ENCODE measurements at regions not wholly inside any gene's neighbourhood (a gene's known extent, or its start where the extent isn't known, plus 50 kb on each side); places are given as distances from the start of the nearest gene placed in this dataset.

GRCh38 chr4:155442267-155443105 lies 65.7 kb upstream of the MAP9 start:
- TF ChIP-seq, protein P1, sequence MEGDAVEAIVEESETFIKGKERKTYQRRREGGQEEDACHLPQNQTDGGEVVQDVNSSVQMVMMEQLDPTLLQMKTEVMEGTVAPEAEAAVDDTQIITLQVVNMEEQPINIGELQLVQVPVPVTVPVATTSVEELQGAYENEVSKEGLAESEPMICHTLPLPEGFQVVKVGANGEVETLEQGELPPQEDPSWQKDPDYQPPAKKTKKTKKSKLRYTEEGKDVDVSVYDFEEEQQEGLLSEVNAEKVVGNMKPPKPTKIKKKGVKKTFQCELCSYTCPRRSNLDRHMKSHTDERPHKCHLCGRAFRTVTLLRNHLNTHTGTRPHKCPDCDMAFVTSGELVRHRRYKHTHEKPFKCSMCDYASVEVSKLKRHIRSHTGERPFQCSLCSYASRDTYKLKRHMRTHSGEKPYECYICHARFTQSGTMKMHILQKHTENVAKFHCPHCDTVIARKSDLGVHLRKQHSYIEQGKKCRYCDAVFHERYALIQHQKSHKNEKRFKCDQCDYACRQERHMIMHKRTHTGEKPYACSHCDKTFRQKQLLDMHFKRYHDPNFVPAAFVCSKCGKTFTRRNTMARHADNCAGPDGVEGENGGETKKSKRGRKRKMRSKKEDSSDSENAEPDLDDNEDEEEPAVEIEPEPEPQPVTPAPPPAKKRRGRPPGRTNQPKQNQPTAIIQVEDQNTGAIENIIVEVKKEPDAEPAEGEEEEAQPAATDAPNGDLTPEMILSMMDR (IDR thresholded peaks at IDR 0.05 in 8 of 11, conservative IDR thresholded peaks at IDR 0.05 in 3 of 11), result peak; percentile 64 to 90 (median 85)
- TF ChIP-seq POLR2A (IDR thresholded peaks at IDR 0.05), result no peak

Measured in spleen (tissue), 7 donors.